ENCODE measurements at regions not wholly inside any gene's neighbourhood (a gene's known extent, or its start where the extent isn't known, plus 50 kb on each side); places are given as distances from the start of the nearest gene placed in this dataset.

GRCh38 chr11:70703141-70704064, 305.1 kb downstream of the CTTN start:
- DNase-seq (ENCODE audit: low spot score), result no peak

GRCh38 chr11:70705097-70705496, 306.8 kb downstream of the CTTN start:
- no peak for DNase-seq (ENCODE audit: low spot score)

- no peak for DNase-seq (ENCODE audit: low spot score)
Measured at GRCh38 chr11:70705930-70706329, 307.6 kb downstream of the CTTN start.

GRCh38 chr11:70707821-70708220, 309.5 kb downstream of the CTTN start:
- no peak for DNase-seq (ENCODE audit: low spot score)

- no peak for DNase-seq (ENCODE audit: low spot score)
Measured at GRCh38 chr11:70709596-70709995, 311.3 kb downstream of the CTTN start.

- no peak for DNase-seq (ENCODE audit: low spot score)
Measured at GRCh38 chr11:70710192-70710591, 311.9 kb downstream of the CTTN start.

- DNase-seq (ENCODE audit: low spot score), result no peak
Measured at GRCh38 chr11:70710601-70711000, 312.3 kb downstream of the CTTN start.

- DNase-seq (ENCODE audit: low spot score), result no peak
Measured at GRCh38 chr11:70711095-70711910, 313.0 kb downstream of the CTTN start.

GRCh38 chr11:70711911-70712185, 313.5 kb downstream of the CTTN start:
- DNase-seq (ENCODE audit: low spot score), result no peak

GRCh38 chr11:70712471-70712870, 314.1 kb downstream of the CTTN start:
- no peak for DNase-seq (ENCODE audit: low spot score)

- DNase-seq (ENCODE audit: low spot score), result no peak
Measured at GRCh38 chr11:70713086-70713835, 314.9 kb downstream of the CTTN start.

GRCh38 chr11:70713988-70714665, 315.8 kb downstream of the CTTN start:
- no peak for DNase-seq (ENCODE audit: low spot score)

GRCh38 chr11:70715166-70715951, 317.0 kb downstream of the CTTN start:
- DNase-seq (ENCODE audit: low spot score), result no peak

GRCh38 chr11:70716216-70716615, 317.9 kb downstream of the CTTN start:
- no peak for DNase-seq (ENCODE audit: low spot score)

GRCh38 chr11:70716986-70717775, 318.9 kb downstream of the CTTN start:
- no peak for DNase-seq (ENCODE audit: low spot score)

- no peak for DNase-seq (ENCODE audit: low spot score)
Measured at GRCh38 chr11:70717936-70718595, 319.7 kb downstream of the CTTN start.

- no peak for DNase-seq (ENCODE audit: low spot score)
Measured at GRCh38 chr11:70719516-70719915, 321.2 kb downstream of the CTTN start.

- no peak for DNase-seq (ENCODE audit: low spot score)
Measured at GRCh38 chr11:70720281-70720680, 322.0 kb downstream of the CTTN start.

GRCh38 chr11:70721006-70721405, 322.7 kb downstream of the CTTN start:
- no peak for DNase-seq (ENCODE audit: low spot score)

GRCh38 chr11:70725278-70725677, 326.9 kb downstream of the CTTN start:
- no peak for DNase-seq (ENCODE audit: low spot score)

All from germinal center (tissue), 1 donor.